Testis (tissue), 2 donors: ENCODE measurements at regions not wholly inside any gene's neighbourhood (a gene's known extent, or its start where the extent isn't known, plus 50 kb on each side); places are given as distances from the start of the nearest gene placed in this dataset.

Experiments used
- DNase-seq: peaks from one replicate; pipeline ENCODE4 v3.0.0-alpha.2; 2019
- H3K27ac ChIP-seq, 2 donors: fragments of 200-600 bp; sonication (generic); one replicate each; pipeline ENCODE4 v1.5.1; 2019
- H3K27me3 ChIP-seq: fragments of 200-600 bp; sonication (generic); one replicate; pipeline ENCODE4 v1.5.1; 2019
- H3K36me3 ChIP-seq: fragments of 200-600 bp; sonication (generic); one replicate; pipeline ENCODE4 v1.5.1; 2017; ENCODE audit warnings: low read depth; ENCODE audit errors: missing control alignments
- H3K4me1 ChIP-seq: fragments of 200-600 bp; sonication (generic); one replicate; pipeline ENCODE4 v1.5.1; 2019
- H3K4me3 ChIP-seq, 2 donors: fragments of 200-600 bp; sonication (generic); one replicate each; pipeline ENCODE4 v1.5.1; 2017 to 2019
- H3K9me3 ChIP-seq: fragments of 200-600 bp; sonication (generic); one replicate; pipeline ENCODE4 v1.5.1; 2017
- CTCF ChIP-seq, 3 experiments: fragments of 450-650 bp in 2 of 3; fragments of 200-600 bp in 1 of 3; sonication (generic) in 1 of 3; IDR thresholded peaks; one replicate each; pipeline ENCODE4 v1.5.1; 2016 to 2019; ENCODE audit warnings: antibody characterized with exemption in 3 of 3, mild to moderate bottlenecking in 2 of 3, moderate library complexity in 1 of 3
- POLR2A ChIP-seq: fragments of 450-650 bp; IDR thresholded peaks from one replicate; pipeline ENCODE4 v1.6.1; 2017; ENCODE audit warnings: antibody characterized with exemption, mild to moderate bottlenecking, moderate library complexity
- WGBS, 2 donors: methylation state at CpG; one replicate each; pipeline ENCODE4 v1.1.5; 2018; 5-methylcytosine and 5-hydroxymethylcytosine counted together
- intact Hi-C: fragments of 100-400 bp; cut with DNase I; formaldehyde crosslinking; loops from one replicate; pipeline ENCODE4 v1.15.1; 2023; ENCODE audit warnings: low total_unique reads

GRCh38 chr2:67225287-67225973 is 171.7 kb upstream of the ETAA1 start:
- Histone ChIP-seq H3K36me3 (no peaks in the 10 kb centered on the region), H3K4me3 (no peak overlapping the region), H3K27me3 (no peaks in the 10 kb centered on the region), H3K4me1 (no peaks in the 10 kb centered on the region), H3K27ac (no peak overlapping the region), H3K9me3 (no peaks in the 10 kb centered on the region)
- 85 to 86% methylated on average over 4 of the region's 4 CpGs for WGBS, 2 donors
- no peak for DNase-seq
- TF ChIP-seq POLR2A, result no peak
- no peak for TF ChIP-seq CTCF (IDR thresholded peaks at IDR 0.05)
- intact Hi-C loops, result no loop called here

- intact Hi-C loops, result no loop called here
- H3K27me3 ChIP-seq, result no peaks in the 10 kb centered on the region
- no peak for TF ChIP-seq CTCF (IDR thresholded peaks at IDR 0.05)
- no peak for TF ChIP-seq POLR2A
- no peak overlapping the region for H3K4me3 ChIP-seq
- H3K9me3 ChIP-seq, result no peaks in the 10 kb centered on the region
- DNase-seq, result no peak
- no peaks in the 10 kb centered on the region for H3K4me1 ChIP-seq
- no peaks in the 10 kb centered on the region for H3K36me3 ChIP-seq
- no peak overlapping the region for H3K27ac ChIP-seq
These were observed 167.4 kb upstream of the ETAA1 start for GRCh38 chr2:67229706-67230105.

GRCh38 chr2:67232936-67233335 is 164.2 kb upstream of the ETAA1 start:
- TF ChIP-seq POLR2A (no peak), CTCF (IDR thresholded peaks at IDR 0.05) (no peak)
- WGBS, 2 donors, result 77 to 89% methylated on average over 1 of the region's 1 CpG
- no peaks in the 10 kb centered on the region for H3K27me3 ChIP-seq
- no peak overlapping the region for H3K4me3 ChIP-seq
- H3K4me1 ChIP-seq, result no peaks in the 10 kb centered on the region
- no peaks in the 10 kb centered on the region for H3K36me3 ChIP-seq
- H3K27ac ChIP-seq, result no peak overlapping the region
- no peak for DNase-seq
- intact Hi-C loops, result no loop called here
- no peaks in the 10 kb centered on the region for H3K9me3 ChIP-seq

DNA sequence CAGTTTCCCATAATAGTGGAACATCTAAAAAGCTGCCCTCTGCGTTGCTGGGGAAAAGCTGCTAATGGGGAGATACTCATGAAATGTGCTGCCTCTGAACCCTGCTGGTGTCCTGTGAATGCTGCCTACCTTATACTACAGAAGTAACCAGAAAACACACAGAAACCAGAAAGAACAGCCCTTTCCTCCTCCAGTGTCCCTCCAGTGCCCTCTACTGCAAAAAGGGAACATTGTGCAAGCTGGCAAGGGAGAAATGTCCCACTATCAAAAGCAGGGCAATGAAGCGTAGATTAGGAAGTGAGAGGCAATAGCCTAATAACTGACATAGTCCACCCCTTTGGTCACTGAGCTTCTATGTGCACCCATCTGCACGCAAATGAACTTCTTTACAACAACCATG is 162.7 kb upstream of the ETAA1 start:
- Histone ChIP-seq H3K9me3 (no peaks in the 10 kb centered on the region), H3K27ac (no peak overlapping the region), H3K4me3 (no peak overlapping the region), H3K27me3 (no peaks in the 10 kb centered on the region), H3K36me3 (no peaks in the 10 kb centered on the region), H3K4me1 (no peaks in the 10 kb centered on the region)
- DNase-seq, result no peak
- TF ChIP-seq POLR2A (no peak), CTCF (IDR thresholded peaks at IDR 0.05) (no peak)
- 78 to 87% methylated on average over 3 of the region's 3 CpGs for WGBS, 2 donors
- intact Hi-C loops, result no loop called here

- no peaks in the 10 kb centered on the region for H3K27me3 ChIP-seq
- H3K9me3 ChIP-seq, result no peaks in the 10 kb centered on the region
- TF ChIP-seq POLR2A, result no peak
- no peak overlapping the region for H3K4me3 ChIP-seq
- H3K4me1 ChIP-seq, result no peaks in the 10 kb centered on the region
- no peak for DNase-seq
- intact Hi-C loops, result no loop called here
- H3K36me3 ChIP-seq, result no peaks in the 10 kb centered on the region
- H3K27ac ChIP-seq, result no peak overlapping the region
- 78 to 84% methylated on average over 2 of the region's 2 CpGs for WGBS, 2 donors
These were observed 159.8 kb upstream of the ETAA1 start for GRCh38 chr2:67237288-67237687.
